Body of pancreas (tissue), 4 donors: ENCODE measurements at regions not wholly inside any gene's neighbourhood (a gene's known extent, or its start where the extent isn't known, plus 50 kb on each side); places are given as distances from the start of the nearest gene placed in this dataset.

Experiments used
- ATAC-seq: fragments of 150-250 bp; one replicate; pipeline ENCODE4 v1.9.1; 2016
- DNase-seq, 4 donors: peaks; one replicate each; pipeline ENCODE4 v3.0.0-alpha.2; 2019
- H3K27ac ChIP-seq, 4 donors: fragments of 200-600 bp; sonication (generic); 1 replicate in 3 of 4; 2 replicates in 1 of 4; pipeline versions ENCODE4 v1.5.1 to v1.6.1; 2016 to 2019; ENCODE audit warnings: mild to moderate bottlenecking in 1 of 4, mixed read lengths in 1 of 4, moderate library complexity in 1 of 4
- H3K27me3 ChIP-seq, 2 donors: fragments of 200-600 bp; sonication (generic); one replicate each; pipeline ENCODE4 v1.6.0; 2016; ENCODE audit warnings: mild to moderate bottlenecking in 1 of 2
- H3K36me3 ChIP-seq, 2 donors: fragments of 200-600 bp; sonication (generic); replicated peaks in 1 of 2; 2 replicates each; pipeline ENCODE4 v1.5.1; 2016; ENCODE audit warnings: low read depth in 2 of 2; ENCODE audit not compliant: insufficient read depth in 1 of 2
- H3K4me1 ChIP-seq: fragments of 200-600 bp; sonication (generic); one replicate; pipeline ENCODE4 v1.6.0; 2016
- H3K4me3 ChIP-seq, 2 donors: fragments of 200-600 bp; sonication (generic); 1 replicate in 1 of 2; 2 replicates in 1 of 2; pipeline ENCODE4 v1.5.1; 2016 to 2019
- H3K9me3 ChIP-seq, 3 donors: fragments of 200-600 bp; sonication (generic); 1 replicate in 2 of 3; 2 replicates in 1 of 3; pipeline ENCODE4 v1.5.1; 2016
- CTCF ChIP-seq, 7 experiments: fragments of 450-650 bp in 4 of 7; fragments of 200-600 bp in 3 of 7; sonication (generic) in 3 of 7; IDR thresholded peaks; one replicate each; pipeline ENCODE4 v1.5.1; 2016 to 2019; ENCODE audit warnings: antibody characterized with exemption in 7 of 7
- POLR2A ChIP-seq, 3 donors: fragments of 450-650 bp; IDR thresholded peaks; one replicate each; pipeline ENCODE4 v1.6.1; 2016; ENCODE audit warnings: antibody characterized with exemption in 3 of 3, mild to moderate bottlenecking in 2 of 3
- WGBS, 2 donors: methylation state at CpG; one replicate each; pipeline ENCODE4 v1.1.5; 2017; 5-methylcytosine and 5-hydroxymethylcytosine counted together
- intact Hi-C: fragments of 100-400 bp; cut with DNase I; formaldehyde crosslinking; loops from one replicate; pipeline ENCODE4 v1.15.1; 2023

- DNase-seq, result no peak
- WGBS, 2 donors, result 76 to 83% methylated on average over 6 of the region's 6 CpGs
- Histone ChIP-seq H3K27me3 (no peaks in the 10 kb centered on the region), H3K9me3 (no peaks in the 10 kb centered on the region), H3K36me3 (no peaks in the 10 kb centered on the region), H3K4me3 (no peak overlapping the region), H3K4me1 (no peaks in the 10 kb centered on the region), H3K27ac (no peak overlapping the region)
- TF ChIP-seq CTCF (IDR thresholded peaks at IDR 0.05) (no peak), POLR2A (IDR thresholded peaks at IDR 0.05) (no peak)
- no peak for ATAC-seq
- intact Hi-C loops, result no loop called here
Observed at GRCh38 chr5:162484095-162484494, 416.5 kb downstream of the GABRG2 start.

GRCh38 chr5:162484986-162485385 lies 417.4 kb downstream of the GABRG2 start:
- no peak for ATAC-seq
- Histone ChIP-seq H3K4me3 (no peak overlapping the region), H3K9me3 (no peaks in the 10 kb centered on the region), H3K4me1 (no peaks in the 10 kb centered on the region), H3K27ac (no peak overlapping the region), H3K36me3 (no peaks in the 10 kb centered on the region), H3K27me3 (no peaks in the 10 kb centered on the region)
- intact Hi-C loops, result no loop called here
- TF ChIP-seq POLR2A (IDR thresholded peaks at IDR 0.05) (no peak), CTCF (IDR thresholded peaks at IDR 0.05) (no peak)
- WGBS, 2 donors, result 58 to 80% methylated on average over 5 of the region's 5 CpGs
- no peak for DNase-seq

- no peak for TF ChIP-seq CTCF (IDR thresholded peaks at IDR 0.05)
- no peak for TF ChIP-seq POLR2A (IDR thresholded peaks at IDR 0.05)
- Histone ChIP-seq H3K27me3 (no peaks in the 10 kb centered on the region), H3K36me3 (no peaks in the 10 kb centered on the region), H3K9me3 (no peaks in the 10 kb centered on the region), H3K4me1 (no peaks in the 10 kb centered on the region), H3K4me3 (no peak overlapping the region), H3K27ac (no peak overlapping the region)
- ATAC-seq, result no peak
- 45 to 60% methylated on average over 8 of the region's 8 CpGs for WGBS, 2 donors
- no peak for DNase-seq
- intact Hi-C loops, result no loop called here
Observed at GRCh38 chr5:162485666-162486292, 418.2 kb downstream of the GABRG2 start.

- no peak overlapping the region for H3K27ac ChIP-seq
- no peak for ATAC-seq
- no peak overlapping the region for H3K4me3 ChIP-seq
- H3K4me1 ChIP-seq, result no peaks in the 10 kb centered on the region
- WGBS, 2 donors, result 43 to 44% methylated on average over 7 of the region's 7 CpGs
- no peaks in the 10 kb centered on the region for H3K9me3 ChIP-seq
- no peaks in the 10 kb centered on the region for H3K27me3 ChIP-seq
- TF ChIP-seq CTCF (IDR thresholded peaks at IDR 0.05), result no peak
- TF ChIP-seq POLR2A (IDR thresholded peaks at IDR 0.05), result no peak
- no peak for DNase-seq
- no peaks in the 10 kb centered on the region for H3K36me3 ChIP-seq
- intact Hi-C loops, result no loop called here
Observed at GRCh38 chr5:162487528-162488525, 420.3 kb downstream of the GABRG2 start.
